Muscle of leg (tissue), 3 donors: ENCODE measurements at regions not wholly inside any gene's neighbourhood (a gene's known extent, or its start where the extent isn't known, plus 50 kb on each side); places are given as distances from the start of the nearest gene placed in this dataset.
A peak's percentile ranks its signal among the peaks of the same experiment; 100 is the strongest.

Experiments
- DNase-seq: peaks from one replicate; pipeline ENCODE4 v3.0.0; 2013
- H3K27ac ChIP-seq: one replicate; pipeline ENCODE4 v1.5.1; 2013; ENCODE audit warnings: mild to moderate bottlenecking, low read length, control low read depth
- H3K27me3 ChIP-seq: one replicate; pipeline ENCODE4 v1.6.1; 2013; ENCODE audit warnings: low read length; ENCODE audit not compliant: control insufficient read depth, insufficient read depth
- H3K36me3 ChIP-seq: one replicate; pipeline ENCODE4 v1.6.1; 2013; ENCODE audit warnings: low read length; ENCODE audit not compliant: control insufficient read depth, insufficient read depth
- H3K4me1 ChIP-seq: one replicate; pipeline ENCODE4 v1.6.1; 2013; ENCODE audit warnings: low read length; ENCODE audit not compliant: control insufficient read depth, insufficient read depth
- H3K4me3 ChIP-seq: one replicate; pipeline ENCODE4 v1.5.1; 2013; ENCODE audit warnings: low read length, control low read depth
- H3K9me3 ChIP-seq: replicated peaks from 2 replicates; pipeline ENCODE4 v1.6.1; 2013; ENCODE audit warnings: low read depth, low read length; ENCODE audit not compliant: control insufficient read depth
- WGBS: methylation state at CpG from one replicate; pipeline ENCODE4 v1.1.5; 2013; ENCODE audit warnings: missing lambda C conversion rate; ENCODE audit not compliant: insufficient coverage; 5-methylcytosine and 5-hydroxymethylcytosine counted together

DNA sequence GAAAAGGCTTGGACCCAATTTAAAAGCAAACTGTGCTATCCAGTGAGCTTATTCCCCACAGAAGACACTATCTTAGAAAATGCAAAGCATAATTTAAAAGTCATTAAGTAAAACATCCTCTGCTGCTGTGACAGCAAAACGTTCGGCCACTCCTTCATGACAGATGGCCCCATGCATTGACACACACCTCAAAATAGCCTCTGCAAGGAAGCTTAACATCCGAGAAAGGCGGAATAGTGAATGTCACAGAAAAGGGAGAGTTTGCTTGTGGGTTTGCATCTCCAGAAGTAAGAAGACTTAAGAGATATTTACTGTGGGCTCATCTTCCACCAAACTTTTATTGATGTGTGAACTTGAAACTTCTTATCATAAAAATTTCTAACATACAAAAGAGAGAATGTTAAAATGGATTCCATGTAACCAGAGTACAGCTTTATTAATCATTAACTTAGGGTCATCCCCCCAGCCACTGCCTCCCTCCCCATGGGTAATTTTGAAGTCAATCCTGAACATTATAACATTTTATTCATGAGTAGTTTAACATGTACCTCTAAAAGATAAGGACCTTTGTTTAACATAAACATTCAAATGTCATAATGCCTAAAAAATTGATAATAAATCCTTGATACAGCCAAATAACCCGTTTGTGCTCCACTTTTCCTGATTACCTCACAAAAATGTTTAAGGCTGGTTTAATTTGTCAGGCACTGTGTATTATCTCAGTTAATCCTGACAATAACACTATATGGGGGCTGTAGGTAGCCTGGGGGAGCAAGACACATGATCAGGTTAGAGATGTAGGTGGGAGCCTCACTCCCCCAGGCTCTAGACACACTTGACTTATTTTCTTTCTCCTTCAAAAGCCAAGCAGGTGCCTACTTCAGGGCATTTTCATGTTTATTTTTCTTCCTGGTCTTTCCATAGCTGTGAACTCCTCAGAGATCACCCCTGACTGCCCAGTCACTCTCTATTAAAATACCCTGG is 119.7 kb upstream of the TMCC3 start:
- no peak for DNase-seq
- no peak overlapping the region for H3K4me3 ChIP-seq
- peaks cover 5% of the 10 kb centered on the region for H3K9me3 ChIP-seq
- H3K36me3 ChIP-seq, result no peaks in the 10 kb centered on the region
- H3K27ac ChIP-seq, result no peak overlapping the region
- no CpG with 5 or more reads among the region's 5 CpGs for WGBS
- peaks cover 8% of the 10 kb centered on the region for H3K4me1 ChIP-seq
- H3K27me3 ChIP-seq, result no peaks in the 10 kb centered on the region

GRCh38 chr12:94769047-94769420 is 118.7 kb upstream of the TMCC3 start:
- Histone ChIP-seq H3K9me3 (peaks cover 5% of the 10 kb centered on the region), H3K36me3 (no peaks in the 10 kb centered on the region), H3K4me3 (no peak overlapping the region), H3K27me3 (no peaks in the 10 kb centered on the region), H3K27ac (no peak overlapping the region), H3K4me1 (peaks cover 8% of the 10 kb centered on the region)
- no CpG with 5 or more reads among the region's 8 CpGs for WGBS
- DNase-seq, result peak; percentile 42

GRCh38 chr12:94768398-94769046 is 118.2 kb upstream of the TMCC3 start:
- WGBS, result 9% methylated on average over 3 of the region's 7 CpGs
- H3K27ac ChIP-seq, result no peak overlapping the region
- DNase-seq, result peak; percentile 43

DNA sequence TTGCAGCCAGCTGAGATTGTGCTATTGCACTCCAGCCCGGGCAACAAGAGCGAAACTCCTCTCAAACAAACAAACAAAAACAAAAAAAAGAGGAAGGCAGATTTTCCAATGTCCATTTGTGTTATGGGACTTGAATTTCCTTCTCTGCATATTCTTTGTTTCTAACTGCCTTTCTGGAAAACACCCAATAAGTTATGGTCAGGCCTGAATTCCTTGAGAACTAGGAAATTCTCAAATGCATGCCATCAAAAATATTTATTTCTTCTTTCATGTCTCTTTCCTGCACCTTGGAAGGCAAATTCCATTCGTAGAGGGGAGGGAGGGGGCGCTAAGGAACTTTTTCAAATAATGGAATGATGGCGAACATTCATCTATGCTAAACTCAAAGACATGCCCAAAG is 117.6 kb upstream of the TMCC3 start:
- no peak overlapping the region for H3K27ac ChIP-seq
- H3K27me3 ChIP-seq, result no peaks in the 10 kb centered on the region
- WGBS, result no CpG with 5 or more reads among the region's 5 CpGs
- H3K9me3 ChIP-seq, result no peaks in the 10 kb centered on the region
- H3K36me3 ChIP-seq, result no peaks in the 10 kb centered on the region
- peak; percentile 79 for DNase-seq
- no peak overlapping the region for H3K4me3 ChIP-seq
- H3K4me1 ChIP-seq, result peaks cover 8% of the 10 kb centered on the region

More at GRCh38 chr12:94768398-94769046, 118.2 kb upstream of the TMCC3 start:
- H3K4me3 ChIP-seq, result no peak overlapping the region
- no peaks in the 10 kb centered on the region for H3K36me3 ChIP-seq
- H3K9me3 ChIP-seq, result peaks cover under 1% of the 10 kb centered on the region
- H3K27me3 ChIP-seq, result no peaks in the 10 kb centered on the region
- peaks cover 8% of the 10 kb centered on the region for H3K4me1 ChIP-seq

DNA sequence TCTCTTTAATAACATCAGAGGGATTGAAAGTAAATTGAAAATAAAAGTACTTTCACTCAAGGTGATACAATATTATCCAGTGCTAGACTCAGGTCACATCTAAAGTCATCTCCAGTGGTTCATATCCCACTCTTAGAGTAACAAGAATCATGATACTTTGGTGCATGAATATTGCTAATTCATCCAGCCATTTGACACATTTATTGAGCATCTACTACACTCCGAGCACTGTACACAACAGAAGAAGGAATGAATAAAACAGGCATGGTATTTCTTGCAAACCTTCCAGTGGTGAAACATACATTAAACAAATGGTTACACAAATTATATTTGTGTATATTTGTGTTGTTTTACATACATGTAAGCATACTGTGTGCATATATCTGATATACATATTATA is 116.0 kb upstream of the TMCC3 start:
- no CpG with 5 or more reads among the region's 1 CpG for WGBS
- peaks cover 8% of the 10 kb centered on the region for H3K4me1 ChIP-seq
- no peaks in the 10 kb centered on the region for H3K27me3 ChIP-seq
- H3K4me3 ChIP-seq, result no peak overlapping the region
- H3K27ac ChIP-seq, result no peak overlapping the region
- H3K9me3 ChIP-seq, result no peaks in the 10 kb centered on the region
- DNase-seq, result no peak
- H3K36me3 ChIP-seq, result no peaks in the 10 kb centered on the region

GRCh38 chr12:94763462-94763861 is 113.1 kb upstream of the TMCC3 start:
- 96% methylated on average over 3 of the region's 6 CpGs for WGBS
- Histone ChIP-seq H3K27ac (no peak overlapping the region), H3K4me1 (peaks cover 3% of the 10 kb centered on the region), H3K9me3 (no peaks in the 10 kb centered on the region), H3K36me3 (no peaks in the 10 kb centered on the region), H3K4me3 (no peak overlapping the region), H3K27me3 (no peaks in the 10 kb centered on the region)
- DNase-seq, result no peak

GRCh38 chr12:94762943-94763342 is 112.6 kb upstream of the TMCC3 start:
- no peaks in the 10 kb centered on the region for H3K4me1 ChIP-seq
- H3K27ac ChIP-seq, result no peak overlapping the region
- no peak for DNase-seq
- H3K27me3 ChIP-seq, result no peaks in the 10 kb centered on the region
- no peak overlapping the region for H3K4me3 ChIP-seq
- no peaks in the 10 kb centered on the region for H3K36me3 ChIP-seq
- 86% methylated on average over 1 of the region's 3 CpGs for WGBS
- no peaks in the 10 kb centered on the region for H3K9me3 ChIP-seq

- Histone ChIP-seq H3K4me1 (no peaks in the 10 kb centered on the region), H3K9me3 (no peaks in the 10 kb centered on the region), H3K36me3 (no peaks in the 10 kb centered on the region), H3K4me3 (no peak overlapping the region), H3K27me3 (no peaks in the 10 kb centered on the region), H3K27ac (no peak overlapping the region)
- no CpG with 5 or more reads among the region's 4 CpGs for WGBS
- DNase-seq, result no peak
These were observed 112.0 kb upstream of the TMCC3 start for GRCh38 chr12:94762259-94762942.

GRCh38 chr12:94761559-94761958 is 111.2 kb upstream of the TMCC3 start:
- Histone ChIP-seq H3K36me3 (no peaks in the 10 kb centered on the region), H3K27me3 (no peaks in the 10 kb centered on the region), H3K27ac (no peak overlapping the region), H3K4me1 (no peaks in the 10 kb centered on the region), H3K4me3 (no peak overlapping the region), H3K9me3 (no peaks in the 10 kb centered on the region)
- DNase-seq, result no peak
- WGBS, result no CpG with 5 or more reads among the region's 3 CpGs

GRCh38 chr12:94760786-94761185 is 110.4 kb upstream of the TMCC3 start:
- no CpG with 5 or more reads among the region's 2 CpGs for WGBS
- Histone ChIP-seq H3K9me3 (no peaks in the 10 kb centered on the region), H3K36me3 (no peaks in the 10 kb centered on the region), H3K27me3 (no peaks in the 10 kb centered on the region), H3K4me1 (no peaks in the 10 kb centered on the region), H3K4me3 (no peak overlapping the region), H3K27ac (no peak overlapping the region)
- no peak for DNase-seq
